Stomach (tissue), 4 donors: ENCODE measurements at regions not wholly inside any gene's neighbourhood (a gene's known extent, or its start where the extent isn't known, plus 50 kb on each side); places are given as distances from the start of the nearest gene placed in this dataset.

ENCODE experiments used
- CTCF ChIP-seq, 7 experiments: fragments of 450-650 bp in 4 of 7; fragments of 200-600 bp in 3 of 7; sonication (generic) in 3 of 7; IDR thresholded peaks; one replicate each; pipeline ENCODE4 v1.5.1; 2016 to 2019; ENCODE audit warnings: antibody characterized with exemption in 7 of 7, control low read depth in 2 of 7, mild to moderate bottlenecking in 1 of 7
- EP300 ChIP-seq: sonication (generic); formaldehyde crosslinking; IDR thresholded peaks from one replicate; pipeline ENCODE4 v1.6.1; 2017; ENCODE audit warnings: antibody characterized with exemption
- POLR2A ChIP-seq, 4 donors: fragments of 450-650 bp; IDR thresholded peaks; one replicate each; pipeline ENCODE4 v1.6.1; 2016; ENCODE audit warnings: antibody characterized with exemption in 4 of 4, control low read depth in 2 of 4, mild to moderate bottlenecking in 1 of 4, moderate library complexity in 1 of 4
- POLR2AphosphoS5 ChIP-seq, 3 donors: sonication (generic); formaldehyde crosslinking; IDR thresholded peaks; one replicate each; pipeline ENCODE4 v1.6.1; 2016; ENCODE audit warnings: antibody characterized with exemption in 3 of 3

DNA sequence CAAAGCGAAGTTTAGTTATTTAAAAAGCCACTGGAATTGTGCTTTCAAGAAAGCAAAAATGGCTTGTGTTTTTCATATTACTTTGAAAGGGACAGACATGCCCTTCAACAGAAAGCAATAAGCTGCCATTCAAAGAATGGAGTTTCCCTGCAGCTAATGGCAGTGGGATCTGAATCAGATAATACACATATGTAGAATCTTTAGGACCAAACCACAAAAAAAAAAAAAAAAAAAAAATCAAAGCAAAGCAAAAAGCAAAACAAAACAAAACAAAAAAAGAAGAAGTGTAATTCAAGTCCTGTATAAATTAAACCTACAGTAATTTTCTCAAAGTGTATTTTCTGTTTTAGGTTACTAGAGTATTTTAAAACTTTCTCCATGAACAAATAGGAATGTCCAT lies 63.6 kb upstream of the ZNF217 start:
- TF ChIP-seq CTCF (IDR thresholded peaks at IDR 0.05): no peak
- TF ChIP-seq POLR2A (IDR thresholded peaks at IDR 0.05): no peak
- TF ChIP-seq EP300: no peak
- no peak for TF ChIP-seq POLR2AphosphoS5 (IDR thresholded peaks at IDR 0.05)
